K562 (cell line): ENCODE measurements at regions not wholly inside any gene's neighbourhood (a gene's known extent, or its start where the extent isn't known, plus 50 kb on each side); places are given as distances from the start of the nearest gene placed in this dataset.

Experiments used
- ATAC-seq: fragments of 200-7000 bp; cut with Tn5 transposase; 3 replicates; pipeline ENCODE4 v1.9.1; 2020; ENCODE audit warnings: moderate library complexity
- BruUV-seq: library from RNA; stranded (reverse); fragments of 400-500 nt; replicated peaks from 2 replicates; lab custom pipeline; 2021; lab: Mats Ljungman, UMichigan
- CTCF ChIA-PET: fragments of 300-600 bp; formaldehyde crosslinking; extraction: SDS; loops from one replicate; lab custom pipeline; 2021; ENCODE audit warnings: low intra/inter-chr PET ratio; lab: Yijun Ruan, JAX
- POLR2A ChIA-PET: fragments of 300-600, 350-650 bp; sonication (Branson Sonifier 250); formaldehyde crosslinking; extraction: SDS; loops from one replicate; lab custom pipeline; 2021; ENCODE audit warnings: antibody characterized with exemption, inconsistent platforms; lab: Yijun Ruan, JAX
- DNase-seq, 4 experiments: peaks; one replicate each; pipeline versions ENCODE4 v3.0.0 to v3.0.0-alpha.2; 2011 to 2018; ENCODE audit warnings: low spot score in 3 of 4, mixed read lengths in 3 of 4; ENCODE audit errors: extremely low read depth in 1 of 4
- FAIRE-seq: peaks from 2 replicates; lab custom pipeline; 2011; peaks lifted over from hg19 to GRCh38; lab: Jason Lieb, UNC
- H2AFZ ChIP-seq: 2 replicates; pipeline ENCODE4 v1.6.0; 2011; ENCODE audit warnings: low read depth, low read length, control low read depth, inconsistent platforms
- H3K27ac ChIP-seq: fragments of 200-600 bp; 3 replicates; pipeline ENCODE4 v1.8.0; 2011; ENCODE audit warnings: low read depth, mild to moderate bottlenecking, control low read depth, inconsistent platforms, low read length, moderate library complexity, mixed read lengths; ENCODE audit errors: extremely low read depth
- H3K27me3 ChIP-seq, 2 experiments: fragments of 300-600 bp in 1 of 2; 2 replicates in 1 of 2; 3 replicates in 1 of 2; pipeline versions ENCODE4 v1.6.0 to v1.8.0; 2011; ENCODE audit warnings: inconsistent platforms in 2 of 2, low read length in 2 of 2, mild to moderate bottlenecking in 1 of 2, mixed read lengths in 1 of 2, moderate library complexity in 1 of 2; ENCODE audit not compliant: control insufficient read depth in 2 of 2, insufficient read depth in 2 of 2
- H3K36me3 ChIP-seq: fragments of 300-600 bp; 3 replicates; pipeline ENCODE4 v1.8.0; 2011; ENCODE audit warnings: mild to moderate bottlenecking, low read length, inconsistent platforms; ENCODE audit not compliant: control insufficient read depth, insufficient read depth
- H3K4me1 ChIP-seq, 2 experiments: fragments of 200-600 bp in 1 of 2; replicated peaks in 1 of 2; 2 replicates in 1 of 2; 3 replicates in 1 of 2; pipeline versions ENCODE4 v1.5.1 to v1.8.0; 2011; ENCODE audit warnings: inconsistent platforms in 2 of 2, low read length in 2 of 2, mild to moderate bottlenecking in 1 of 2, mixed read lengths in 1 of 2, moderate library complexity in 1 of 2; ENCODE audit not compliant: control insufficient read depth in 2 of 2, insufficient read depth in 2 of 2
- H3K4me2 ChIP-seq: 2 replicates; pipeline ENCODE4 v1.6.1; 2011; ENCODE audit warnings: low read length, control low read depth, inconsistent platforms, mixed read lengths; ENCODE audit not compliant: insufficient read depth
- H3K4me3 ChIP-seq: fragments of 200-600 bp; sonication (generic), shearing (Covaris generic); 2 replicates; pipeline ENCODE4 v1.5.1; 2016; ENCODE audit warnings: control low read depth, inconsistent platforms
- H3K79me2 ChIP-seq: fragments of 200-600 bp; 3 replicates; pipeline ENCODE4 v1.8.0; 2011; ENCODE audit warnings: low read length, inconsistent platforms; ENCODE audit not compliant: control insufficient read depth, insufficient read depth
- H3K9ac ChIP-seq, 2 experiments: 2 replicates each; pipeline versions ENCODE4 v1.6.0 to v1.6.1; 2011; ENCODE audit warnings: low read depth in 2 of 2, low read length in 2 of 2, control low read depth in 1 of 2, inconsistent platforms in 1 of 2, mild to moderate bottlenecking in 1 of 2, mixed read lengths in 1 of 2; ENCODE audit not compliant: insufficient read depth in 1 of 2
- H3K9me1 ChIP-seq: one replicate; pipeline ENCODE4 v1.6.0; 2011; ENCODE audit warnings: inconsistent platforms, mild to moderate bottlenecking, low read length, moderate library complexity; ENCODE audit not compliant: control insufficient read depth, insufficient read depth
- H3K9me3 ChIP-seq: replicated peaks from 2 replicates; pipeline ENCODE4 v1.5.1; 2011; ENCODE audit warnings: low read depth, low read length, inconsistent platforms; ENCODE audit not compliant: control insufficient read depth, insufficient read depth
- H4K20me1 ChIP-seq: replicated peaks from 2 replicates; pipeline ENCODE4 v1.6.1; 2011; ENCODE audit warnings: low read length, inconsistent platforms, mixed read lengths; ENCODE audit not compliant: control insufficient read depth, insufficient read depth
- BMI1 ChIP-seq: fragments of 150-350 bp; IDR thresholded peaks from 2 replicates; pipeline ENCODE4 v1.6.1; 2014; ENCODE audit warnings: low read length
- DMBX1 ChIP-seq: fragments of 250-450 bp; sonication (Bioruptor Pico); IDR thresholded peaks from 2 replicates; pipeline ENCODE4 v1.8.0; 2022; ENCODE audit warnings: inconsistent platforms, mild to moderate bottlenecking, moderate library complexity, borderline replicate concordance
- FOXK1 ChIP-seq: sonication (generic); formaldehyde crosslinking; IDR thresholded peaks from 2 replicates; pipeline ENCODE4 v1.8.0; 2022; ENCODE audit warnings: missing genetic modification reagents, mild to moderate bottlenecking, borderline replicate concordance
- HES1 ChIP-seq: fragments of 450-650 bp; IDR thresholded peaks from 2 replicates; pipeline ENCODE4 v1.6.1; 2016; ENCODE audit warnings: low read depth, mild to moderate bottlenecking, moderate library complexity
- KLF1 ChIP-seq: fragments of 450-650 bp; IDR thresholded peaks from 2 replicates; pipeline ENCODE4 v1.6.1; 2016; ENCODE audit warnings: missing genetic modification characterization, missing compliant biosample characterization
- MCM3 ChIP-seq: fragments of 450-650 bp; IDR thresholded peaks from 2 replicates; pipeline ENCODE4 v1.6.1; 2016
- MITF ChIP-seq: IDR thresholded peaks from 2 replicates; pipeline ENCODE4 v1.6.1; 2014; ENCODE audit warnings: antibody characterized with exemption
- RBM22 ChIP-seq: fragments of 200-400 bp; formaldehyde crosslinking; IDR thresholded peaks from 2 replicates; pipeline ENCODE4 v1.6.1; 2018; ENCODE audit warnings: low read length, low read depth; ENCODE audit not compliant: poor library complexity, severe bottlenecking
- SAFB ChIP-seq: fragments of 200-400 bp; formaldehyde crosslinking; IDR thresholded peaks from 2 replicates; pipeline ENCODE4 v1.6.1; 2017; ENCODE audit warnings: low read depth, low read length, borderline replicate concordance
- SAP30 ChIP-seq: fragments of 200-600 bp; sonication (generic); IDR thresholded peaks from 2 replicates; pipeline ENCODE4 v1.6.1; 2012; ENCODE audit warnings: borderline replicate concordance, low read depth, mild to moderate bottlenecking, moderate library complexity, low read length, control low read depth, inconsistent platforms; ENCODE audit not compliant: insufficient read depth, poor library complexity, severe bottlenecking
- SMARCE1 ChIP-seq: fragments of 450-650 bp; IDR thresholded peaks from 2 replicates; pipeline ENCODE4 v1.7.1; 2016; ENCODE audit warnings: mild to moderate bottlenecking
- TSC22D4 ChIP-seq: fragments of 450-650 bp; IDR thresholded peaks from 2 replicates; pipeline ENCODE4 v1.6.1; 2016; ENCODE audit warnings: missing genetic modification characterization, missing biosample characterization, control low read depth
- ZEB2 ChIP-seq: fragments of 450-650 bp; IDR thresholded peaks from 2 replicates; pipeline ENCODE4 v1.6.1; 2016
- ZNF239 ChIP-seq: fragments of 250-450 bp; sonication (Bioruptor Pico); IDR thresholded peaks from 2 replicates; pipeline ENCODE4 v1.4.0; 2020; ENCODE audit warnings: mild to moderate bottlenecking
- ZNF780A ChIP-seq: fragments of 250-450 bp; sonication (Bioruptor Pico); IDR thresholded peaks from 2 replicates; pipeline ENCODE4 v1.5.0; 2021; ENCODE audit warnings: mild to moderate bottlenecking
- WGBS: fragments of 100-300 bp; shearing (Covaris generic); methylation state at CpG from one replicate; pipeline ENCODE4 v1.1.6; 2016; ENCODE audit warnings: low coverage, mixed read lengths; ENCODE audit not compliant: insufficient coverage; ENCODE audit errors: missing lambda C conversion rate; 5-methylcytosine and 5-hydroxymethylcytosine counted together
- in situ Hi-C: fragments of 300-500 bp; cut with MboI; formaldehyde crosslinking; loops from 4 replicates; pipeline ENCODE4 v1.15.0; 2018; ENCODE audit warnings: inconsistent platforms, mixed read lengths
- intact Hi-C: fragments of 100-400 bp; cut with micrococcal nuclease; formaldehyde crosslinking; loops from 2 replicates; pipeline ENCODE4 v1.14.2; 2022
- TF ChIP-seq, protein P1 (sequence below): sonication (generic); formaldehyde crosslinking; IDR thresholded peaks from 2 replicates; pipeline ENCODE4 v1.5.0; 2020; ENCODE audit warnings: missing genetic modification reagents
- TF ChIP-seq, protein P2 (sequence below): fragments of 450-650 bp; formaldehyde crosslinking; IDR thresholded peaks from 2 replicates; pipeline ENCODE4 v1.4.0; 2022; ENCODE audit warnings: missing genetic modification characterization
- TF ChIP-seq, protein P3 (sequence below): sonication (generic); formaldehyde crosslinking; IDR thresholded peaks from 2 replicates; pipeline ENCODE4 v1.8.0; 2022; ENCODE audit warnings: missing genetic modification reagents, mild to moderate bottlenecking, borderline replicate concordance

DNA sequence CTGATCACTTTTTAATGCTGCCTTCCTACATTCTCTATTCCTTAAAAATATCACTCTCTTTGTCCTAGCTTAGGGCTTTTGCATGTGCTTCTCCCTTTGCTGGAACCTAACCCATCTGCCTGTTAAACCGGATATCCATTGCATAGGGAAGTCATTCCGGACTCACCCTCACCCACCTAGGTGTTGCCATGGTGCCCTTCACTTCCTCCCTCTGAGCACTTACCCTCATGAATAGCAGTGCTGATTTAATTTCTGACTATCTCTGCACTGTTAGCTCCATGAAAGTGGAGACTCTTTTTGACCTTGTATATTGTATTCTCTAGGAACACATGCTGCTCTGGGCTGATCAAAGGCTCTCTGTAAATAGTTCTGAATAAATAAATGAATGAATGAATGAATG is 401.9 kb downstream of the PCDH20 start:
- Histone ChIP-seq H3K79me2 (no peaks in the 10 kb centered on the region), H3K27ac (no peak overlapping the region), H3K4me1 (no peaks in the 10 kb centered on the region), H3K9me1 (no peaks in the 10 kb centered on the region), H2AFZ (no peak overlapping the region), H3K9ac (no peak overlapping the region), H3K9me3 (no peaks in the 10 kb centered on the region), H3K4me3 (no peak overlapping the region), H4K20me1 (no peaks in the 10 kb centered on the region), H3K36me3 (no peaks in the 10 kb centered on the region), H3K27me3 (no peaks in the 10 kb centered on the region), H3K4me2 (no peak overlapping the region)
- CTCF ChIA-PET, result no interaction called here
- DNase-seq (no peak), ATAC-seq (no peak), FAIRE-seq (no peak)
- 0% methylated on average over 2 of the region's 2 CpGs for WGBS
- in situ Hi-C loops, result no loop called here
- POLR2A ChIA-PET, result no interaction called here
- intact Hi-C loops, result no loop called here
- no TSS peak for BruUV-seq
- TF ChIP-seq, protein P1, sequence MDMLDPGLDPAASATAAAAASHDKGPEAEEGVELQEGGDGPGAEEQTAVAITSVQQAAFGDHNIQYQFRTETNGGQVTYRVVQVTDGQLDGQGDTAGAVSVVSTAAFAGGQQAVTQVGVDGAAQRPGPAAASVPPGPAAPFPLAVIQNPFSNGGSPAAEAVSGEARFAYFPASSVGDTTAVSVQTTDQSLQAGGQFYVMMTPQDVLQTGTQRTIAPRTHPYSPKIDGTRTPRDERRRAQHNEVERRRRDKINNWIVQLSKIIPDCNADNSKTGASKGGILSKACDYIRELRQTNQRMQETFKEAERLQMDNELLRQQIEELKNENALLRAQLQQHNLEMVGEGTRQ (CRISPR knock-in tag), result no peak
- TF ChIP-seq MITF (no peak), RBM22 (no peak), TSC22D4 (tag) (no peak), HES1 (no peak), DMBX1 (CRISPR knock-in tag) (no peak), BMI1 (no peak), KLF1 (tag) (no peak), ZEB2 (no peak), SMARCE1 (no peak), ZNF239 (CRISPR knock-in tag) (no peak), SAP30 (no peak), FOXK1 (no peak), MCM3 (no peak), SAFB (no peak), ZNF780A (CRISPR knock-in tag) (no peak)
- TF ChIP-seq, protein P2, sequence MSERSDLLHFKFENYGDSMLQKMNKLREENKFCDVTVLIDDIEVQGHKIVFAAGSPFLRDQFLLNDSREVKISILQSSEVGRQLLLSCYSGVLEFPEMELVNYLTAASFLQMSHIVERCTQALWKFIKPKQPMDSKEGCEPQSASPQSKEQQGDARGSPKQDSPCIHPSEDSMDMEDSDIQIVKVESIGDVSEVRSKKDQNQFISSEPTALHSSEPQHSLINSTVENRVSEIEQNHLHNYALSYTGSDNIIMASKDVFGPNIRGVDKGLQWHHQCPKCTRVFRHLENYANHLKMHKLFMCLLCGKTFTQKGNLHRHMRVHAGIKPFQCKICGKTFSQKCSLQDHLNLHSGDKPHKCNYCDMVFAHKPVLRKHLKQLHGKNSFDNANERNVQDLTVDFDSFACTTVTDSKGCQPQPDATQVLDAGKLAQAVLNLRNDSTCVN (CRISPR knock-in tag), result no peak
- TF ChIP-seq, protein P3, sequence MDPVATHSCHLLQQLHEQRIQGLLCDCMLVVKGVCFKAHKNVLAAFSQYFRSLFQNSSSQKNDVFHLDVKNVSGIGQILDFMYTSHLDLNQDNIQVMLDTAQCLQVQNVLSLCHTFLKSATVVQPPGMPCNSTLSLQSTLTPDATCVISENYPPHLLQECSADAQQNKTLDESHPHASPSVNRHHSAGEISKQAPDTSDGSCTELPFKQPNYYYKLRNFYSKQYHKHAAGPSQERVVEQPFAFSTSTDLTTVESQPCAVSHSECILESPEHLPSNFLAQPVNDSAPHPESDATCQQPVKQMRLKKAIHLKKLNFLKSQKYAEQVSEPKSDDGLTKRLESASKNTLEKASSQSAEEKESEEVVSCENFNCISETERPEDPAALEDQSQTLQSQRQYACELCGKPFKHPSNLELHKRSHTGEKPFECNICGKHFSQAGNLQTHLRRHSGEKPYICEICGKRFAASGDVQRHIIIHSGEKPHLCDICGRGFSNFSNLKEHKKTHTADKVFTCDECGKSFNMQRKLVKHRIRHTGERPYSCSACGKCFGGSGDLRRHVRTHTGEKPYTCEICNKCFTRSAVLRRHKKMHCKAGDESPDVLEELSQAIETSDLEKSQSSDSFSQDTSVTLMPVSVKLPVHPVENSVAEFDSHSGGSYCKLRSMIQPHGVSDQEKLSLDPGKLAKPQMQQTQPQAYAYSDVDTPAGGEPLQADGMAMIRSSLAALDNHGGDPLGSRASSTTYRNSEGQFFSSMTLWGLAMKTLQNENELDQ (CRISPR knock-in tag), result no peak
